ENCODE measurements at regions not wholly inside any gene's neighbourhood (a gene's known extent, or its start where the extent isn't known, plus 50 kb on each side); places are given as distances from the start of the nearest gene placed in this dataset.

- ChIA-PET CTCF (no interaction called here), POLR2A (no interaction called here)
- Histone ChIP-seq H3K36me3 (ENCODE audit: control insufficient read depth in 2 of 2, insufficient read depth in 1 of 2, low read length in 2 of 2) (no peaks in the 10 kb centered on the region), H3K27ac (ENCODE audit: extremely low read depth, low read depth, low read length) (no peak overlapping the region), H3K4me3 (ENCODE audit: low read depth, low read length) (no peak overlapping the region), H3K4me1 (ENCODE audit: control insufficient read depth, insufficient read depth, low read length) (no peaks in the 10 kb centered on the region), H3K9me3 (ENCODE audit: control insufficient read depth, insufficient read depth, low read depth, low read length) (no peaks in the 10 kb centered on the region)
- TF ChIP-seq KLF1 (tag by site-specific recombination; IDR thresholded peaks at IDR 0.05) (no peak), ZNF76 (tag by site-specific recombination; IDR thresholded peaks at IDR 0.05; ENCODE audit: borderline replicate concordance, low read depth) (no peak), ZNF660 (tag by site-specific recombination; IDR thresholded peaks at IDR 0.05) (no peak), ZFHX2 (tag by site-specific recombination; conservative IDR thresholded peaks at IDR 0.05) (no peak), ZNF248 (tag by site-specific recombination; IDR thresholded peaks at IDR 0.05) (no peak), ZNF501 (tag by site-specific recombination; IDR thresholded peaks at IDR 0.05) (no peak), ZNF169 (tag by site-specific recombination; IDR thresholded peaks at IDR 0.05) (no peak), SETDB1 (IDR thresholded peaks at IDR 0.05; ENCODE audit: insufficient read length, low read length) (no peak), ZNF24 (tag by site-specific recombination; IDR thresholded peaks at IDR 0.05) (no peak)
These were observed 97.5 kb upstream of the FREM1 start for GRCh38 chr9:15007698-15008097.

GRCh38 chr9:14994738-14995137 lies 84.5 kb upstream of the FREM1 start:
- CTCF ChIA-PET: no interaction called here
- POLR2A ChIA-PET: no interaction called here
- Histone ChIP-seq H3K36me3 (ENCODE audit: control insufficient read depth in 2 of 2, insufficient read depth in 1 of 2, low read length in 2 of 2) (no peaks in the 10 kb centered on the region), H3K9me3 (ENCODE audit: control insufficient read depth, insufficient read depth, low read depth, low read length) (no peaks in the 10 kb centered on the region), H3K27ac (ENCODE audit: extremely low read depth, low read depth, low read length) (no peak overlapping the region), H3K4me3 (ENCODE audit: low read depth, low read length) (no peak overlapping the region), H3K4me1 (ENCODE audit: control insufficient read depth, insufficient read depth, low read length) (no peaks in the 10 kb centered on the region)
- TF ChIP-seq ZNF629 (tag by site-specific recombination; IDR thresholded peaks at IDR 0.05) (no peak), ZNF776 (tag by site-specific recombination; IDR thresholded peaks at IDR 0.05; ENCODE audit: borderline replicate concordance) (no peak), HOXA7 (CRISPR knock-in tag; IDR thresholded peaks at IDR 0.05; ENCODE audit: borderline replicate concordance) (no peak), CTCF (tag by site-specific recombination; IDR thresholded peaks at IDR 0.05) (no peak), ZFP41 (tag by site-specific recombination; IDR thresholded peaks at IDR 0.05; ENCODE audit: borderline replicate concordance) (no peak), ZNF513 (tag by site-specific recombination; IDR thresholded peaks at IDR 0.05) (no peak), ZNF654 (tag by site-specific recombination; IDR thresholded peaks at IDR 0.05; ENCODE audit: low read depth) (no peak), ZNF645 (tag by site-specific recombination; IDR thresholded peaks at IDR 0.05) (no peak), ZNF416 (tag by site-specific recombination; IDR thresholded peaks at IDR 0.05) (no peak), TRIM28 (IDR thresholded peaks at IDR 0.05; ENCODE audit: borderline replicate concordance, low read length) (no peak), ZNF792 (tag by site-specific recombination; IDR thresholded peaks at IDR 0.05) (no peak), ZNF785 (tag by site-specific recombination; IDR thresholded peaks at IDR 0.05) (no peak), SALL2 (tag by site-specific recombination; IDR thresholded peaks at IDR 0.05; ENCODE audit: borderline replicate concordance) (no peak), ZNF473 (tag by site-specific recombination; IDR thresholded peaks at IDR 0.05) (no peak), KLF8 (tag by site-specific recombination; IDR thresholded peaks at IDR 0.05) (no peak), TSHZ1 (tag by site-specific recombination; IDR thresholded peaks at IDR 0.05; ENCODE audit: borderline replicate concordance) (no peak), OVOL3 (tag by site-specific recombination; IDR thresholded peaks at IDR 0.05) (no peak)
